ENCODE measurements at regions not wholly inside any gene's neighbourhood (a gene's known extent, or its start where the extent isn't known, plus 50 kb on each side); places are given as distances from the start of the nearest gene placed in this dataset.

- in situ Hi-C loops (cut with MboI; ENCODE audit: low sequenced_read_pairs): no loop called here
These were observed 88.5 kb upstream of the SOD1 start for GRCh38 chr21:31570824-31571566.

- in situ Hi-C loops (cut with MboI; ENCODE audit: low sequenced_read_pairs): no loop called here
These were observed 92.9 kb upstream of the SOD1 start for GRCh38 chr21:31566611-31567010.

- in situ Hi-C loops (cut with MboI; ENCODE audit: low sequenced_read_pairs): no loop called here
These were observed 93.4 kb upstream of the SOD1 start for GRCh38 chr21:31566064-31566463.

GRCh38 chr21:31564439-31564838 lies 95.1 kb upstream of the SOD1 start:
- in situ Hi-C loops (cut with MboI; ENCODE audit: low sequenced_read_pairs): no loop called here

- in situ Hi-C loops (cut with MboI; ENCODE audit: low sequenced_read_pairs): no loop called here
These were observed 99.0 kb upstream of the SOD1 start for GRCh38 chr21:31560479-31560878.

GRCh38 chr21:31559368-31560119 lies 99.9 kb upstream of the SOD1 start:
- in situ Hi-C loops (cut with MboI; ENCODE audit: low sequenced_read_pairs): no loop called here

- in situ Hi-C loops (cut with MboI; ENCODE audit: low sequenced_read_pairs): no loop called here
These were observed 100.5 kb upstream of the SOD1 start for GRCh38 chr21:31558962-31559367.

GRCh38 chr21:31558189-31558961 lies 101.1 kb upstream of the SOD1 start:
- in situ Hi-C loops (cut with MboI; ENCODE audit: low sequenced_read_pairs): no loop called here

GRCh38 chr21:31557421-31558188 lies 101.9 kb upstream of the SOD1 start:
- in situ Hi-C loops (cut with MboI; ENCODE audit: low sequenced_read_pairs): no loop called here

GRCh38 chr21:31556662-31557061 lies 102.8 kb upstream of the SOD1 start:
- in situ Hi-C loops (cut with MboI; ENCODE audit: low sequenced_read_pairs): no loop called here

GRCh38 chr21:31555741-31556191 lies 103.7 kb upstream of the SOD1 start:
- in situ Hi-C loops (cut with MboI; ENCODE audit: low sequenced_read_pairs): no loop called here

GRCh38 chr21:31554511-31555022 lies 104.9 kb upstream of the SOD1 start:
- in situ Hi-C loops (cut with MboI; ENCODE audit: low sequenced_read_pairs): no loop called here

GRCh38 chr21:31553926-31554325 lies 105.6 kb upstream of the SOD1 start:
- in situ Hi-C loops (cut with MboI; ENCODE audit: low sequenced_read_pairs): no loop called here

GRCh38 chr21:31553461-31553860 lies 106.0 kb upstream of the SOD1 start:
- in situ Hi-C loops (cut with MboI; ENCODE audit: low sequenced_read_pairs): no loop called here

GRCh38 chr21:31552826-31553225 lies 106.7 kb upstream of the SOD1 start:
- in situ Hi-C loops (cut with MboI; ENCODE audit: low sequenced_read_pairs): no loop called here

- in situ Hi-C loops (cut with MboI; ENCODE audit: low sequenced_read_pairs): no loop called here
These were observed 109.4 kb upstream of the SOD1 start for GRCh38 chr21:31550070-31550469.

- in situ Hi-C loops (cut with MboI; ENCODE audit: low sequenced_read_pairs): no loop called here
These were observed 110.8 kb upstream of the SOD1 start for GRCh38 chr21:31548688-31549087.

GRCh38 chr21:31546443-31547170 lies 112.9 kb upstream of the SOD1 start:
- in situ Hi-C loops (cut with MboI; ENCODE audit: low sequenced_read_pairs): no loop called here

- in situ Hi-C loops (cut with MboI; ENCODE audit: low sequenced_read_pairs): no loop called here
These were observed 114.5 kb upstream of the SOD1 start for GRCh38 chr21:31545036-31545435.

- in situ Hi-C loops (cut with MboI; ENCODE audit: low sequenced_read_pairs): no loop called here
These were observed 116.3 kb upstream of the SOD1 start for GRCh38 chr21:31543191-31543590.

Data from HL-60/S4 treated with retinoic acid at 250 ng/mL for 4 days and 3 days (cell line).